HG03565 (cell line): ENCODE measurements at regions not wholly inside any gene's neighbourhood (a gene's known extent, or its start where the extent isn't known, plus 50 kb on each side); places are given as distances from the start of the nearest gene placed in this dataset.

Experiments used
- ATAC-seq: cut with Tn5 transposase; IDR thresholded peaks from one replicate; pipeline ENCODE4 v1.9.1; 2021; ENCODE audit warnings: mild to moderate bottlenecking, moderate library complexity; ENCODE audit not compliant: unreplicated experiment

- ATAC-seq, result no peak
Measured at GRCh38 chr1:114314576-114314975, 160.9 kb upstream of the SYT6 start.

GRCh38 chr1:114314098-114314497 lies 160.4 kb upstream of the SYT6 start:
- ATAC-seq, result no peak

GRCh38 chr1:114310695-114311271 lies 157.1 kb upstream of the SYT6 start:
- no peak for ATAC-seq

- ATAC-seq, result no peak
Measured at GRCh38 chr1:114302821-114303220, 149.2 kb upstream of the SYT6 start.

GRCh38 chr1:114299331-114299975 lies 145.8 kb upstream of the SYT6 start:
- ATAC-seq, result no peak

- ATAC-seq, result no peak
Measured at GRCh38 chr1:114298008-114298407, 144.3 kb upstream of the SYT6 start.

- no peak for ATAC-seq
Measured at GRCh38 chr1:114296413-114296812, 142.7 kb upstream of the SYT6 start.

- ATAC-seq, result no peak
Measured at GRCh38 chr1:114295321-114295720, 141.7 kb upstream of the SYT6 start.

GRCh38 chr1:114292835-114293234 lies 139.2 kb upstream of the SYT6 start:
- ATAC-seq, result no peak

GRCh38 chr1:114292194-114292593 lies 138.5 kb upstream of the SYT6 start:
- ATAC-seq, result no peak

GRCh38 chr1:114290776-114291175 lies 137.1 kb upstream of the SYT6 start:
- no peak for ATAC-seq

- no peak for ATAC-seq
Measured at GRCh38 chr1:114290341-114290740, 136.7 kb upstream of the SYT6 start.

- ATAC-seq, result no peak
Measured at GRCh38 chr1:114289824-114290223, 136.2 kb upstream of the SYT6 start.

- ATAC-seq, result no peak
Measured at GRCh38 chr1:114289306-114289705, 135.6 kb upstream of the SYT6 start.

GRCh38 chr1:114286960-114287359 lies 133.3 kb upstream of the SYT6 start:
- ATAC-seq, result no peak

- no peak for ATAC-seq
Measured at GRCh38 chr1:114286179-114286578, 132.5 kb upstream of the SYT6 start.

- ATAC-seq, result peak; percentile 96
Measured at GRCh38 chr1:114282751-114283403, 129.2 kb upstream of the SYT6 start.

- no peak for ATAC-seq
Measured at GRCh38 chr1:114278911-114279310, 125.2 kb upstream of the SYT6 start.

GRCh38 chr1:114278430-114278829 lies 124.8 kb upstream of the SYT6 start:
- ATAC-seq, result no peak

- no peak for ATAC-seq
Measured at GRCh38 chr1:114274621-114275317, 121.1 kb upstream of the SYT6 start.

- no peak for ATAC-seq
Measured at GRCh38 chr1:114272593-114272992, 118.9 kb upstream of the SYT6 start.

GRCh38 chr1:114270718-114271117 lies 117.0 kb upstream of the SYT6 start:
- no peak for ATAC-seq
